Activated naive CD8-positive, alpha-beta T cell treated with anti-CD3 and anti-CD28 coated beads, Interleukin-2, amount 10 ng/mL, durations not matched to agents 7 days and 5 days (primary cell): ENCODE measurements at regions not wholly inside any gene's neighbourhood (a gene's known extent, or its start where the extent isn't known, plus 50 kb on each side); places are given as distances from the start of the nearest gene placed in this dataset.

ENCODE experiments used
- ATAC-seq: fragments of 150-1000 bp; cut with Tn5 transposase; one replicate; pipeline ENCODE4 v1.10.0; 2021; ENCODE audit warnings: low read depth, moderate library complexity
- POLR2A ChIA-PET: fragments of 350-600 bp; sonication (Branson Sonifier 250); formaldehyde crosslinking; loops from one replicate; lab custom pipeline; 2021; ENCODE audit warnings: antibody characterized with exemption; lab: Charles Lee
- DNase-seq: peaks from one replicate; pipeline ENCODE4 v3.0.0; 2021
- H3K27ac Mint-ChIP-seq: one replicate; pipeline ENCODE4 v1.8.0; 2022; ENCODE audit warnings: mild to moderate bottlenecking, mixed read lengths
- H3K27me3 Mint-ChIP-seq: one replicate; pipeline ENCODE4 v1.8.0; 2022; ENCODE audit warnings: mild to moderate bottlenecking, moderate library complexity, mixed read lengths
- H3K36me3 Mint-ChIP-seq: one replicate; pipeline ENCODE4 v1.8.0; 2021; ENCODE audit warnings: mild to moderate bottlenecking, mixed read lengths
- H3K4me1 Mint-ChIP-seq: one replicate; pipeline ENCODE4 v1.8.0; 2021; ENCODE audit warnings: mixed read lengths
- H3K4me3 Mint-ChIP-seq: one replicate; pipeline ENCODE4 v1.8.0; 2022; ENCODE audit warnings: mild to moderate bottlenecking, moderate library complexity, mixed read lengths
- H3K9me3 Mint-ChIP-seq: one replicate; pipeline ENCODE4 v1.8.0; 2021; ENCODE audit warnings: mixed read lengths

GRCh38 chr18:73948497-73948896 is 199.1 kb downstream of the FBXO15 start:
- Mint-ChIP-seq H3K27ac (no peak overlapping the region), H3K36me3 (no peaks in the 10 kb centered on the region), H3K27me3 (peaks cover 4% of the 10 kb centered on the region), H3K4me3 (no peak overlapping the region), H3K4me1 (peaks cover 2% of the 10 kb centered on the region), H3K9me3 (no peaks in the 10 kb centered on the region)
- ATAC-seq (no peak), DNase-seq (no peak)
- POLR2A ChIA-PET = no interaction called here

DNA sequence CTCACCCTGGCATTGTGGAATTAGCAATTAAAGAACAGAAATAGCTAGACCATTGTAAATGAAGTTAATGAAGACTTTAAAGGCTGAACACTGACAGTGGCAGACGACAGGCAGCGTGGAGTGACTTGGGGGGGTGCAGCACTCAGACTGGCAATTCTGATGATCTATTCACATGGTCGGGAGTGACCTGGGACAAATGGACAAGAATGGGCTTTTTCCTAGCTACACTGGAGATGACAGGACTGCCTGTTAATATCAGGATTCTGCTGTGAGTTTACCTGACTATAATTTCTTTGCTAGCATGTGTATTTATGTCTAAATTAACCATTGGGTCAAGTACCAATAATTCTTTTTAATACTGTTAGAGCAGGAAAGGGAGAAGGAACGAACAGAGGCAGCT is 199.6 kb downstream of the FBXO15 start:
- ATAC-seq = no peak
- Mint-ChIP-seq H3K4me1 (peaks cover 2% of the 10 kb centered on the region), H3K27ac (no peak overlapping the region), H3K36me3 (no peaks in the 10 kb centered on the region), H3K9me3 (no peaks in the 10 kb centered on the region), H3K4me3 (no peak overlapping the region), H3K27me3 (peaks cover 4% of the 10 kb centered on the region)
- DNase-seq = no peak
- POLR2A ChIA-PET = no interaction called here

DNA sequence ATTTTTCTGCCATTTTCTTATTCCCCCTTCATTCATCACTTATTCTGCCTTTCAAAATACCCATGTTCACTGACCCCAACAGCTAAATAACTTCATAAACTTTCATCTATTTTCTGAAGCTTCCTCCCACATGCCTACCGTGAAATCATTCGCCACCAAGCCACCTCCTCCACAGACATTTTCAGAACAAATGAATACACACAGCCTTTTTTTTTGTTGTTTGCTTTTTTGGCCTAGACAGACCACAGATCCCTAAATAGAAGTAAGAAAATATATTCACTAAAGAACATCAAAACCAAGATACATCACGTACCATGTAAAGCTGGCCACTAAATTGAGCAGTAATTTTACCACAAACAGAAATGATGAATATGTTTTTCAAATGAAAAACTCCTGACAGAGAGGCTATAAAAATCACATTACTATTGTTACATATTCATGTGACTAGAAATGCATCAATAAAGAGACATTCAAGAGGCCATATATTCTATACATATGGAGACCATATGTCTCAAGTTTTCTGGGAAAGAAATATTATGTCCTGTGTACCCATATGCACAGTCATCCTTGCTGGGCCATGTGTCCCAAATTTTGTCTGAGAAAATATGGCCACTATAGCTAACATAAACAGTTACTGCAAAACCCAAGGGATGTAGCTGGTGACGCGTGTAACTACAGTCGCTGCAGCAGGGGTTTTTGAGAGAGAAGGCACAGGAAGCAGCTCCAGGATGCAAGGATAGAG is 200.3 kb downstream of the FBXO15 start:
- Mint-ChIP-seq H3K9me3 (no peaks in the 10 kb centered on the region), H3K27me3 (peaks cover 2% of the 10 kb centered on the region), H3K4me3 (no peak overlapping the region), H3K27ac (no peak overlapping the region), H3K4me1 (no peaks in the 10 kb centered on the region), H3K36me3 (no peaks in the 10 kb centered on the region)
- DNase-seq = no peak
- no peak for ATAC-seq
- POLR2A ChIA-PET = no interaction called here

DNA sequence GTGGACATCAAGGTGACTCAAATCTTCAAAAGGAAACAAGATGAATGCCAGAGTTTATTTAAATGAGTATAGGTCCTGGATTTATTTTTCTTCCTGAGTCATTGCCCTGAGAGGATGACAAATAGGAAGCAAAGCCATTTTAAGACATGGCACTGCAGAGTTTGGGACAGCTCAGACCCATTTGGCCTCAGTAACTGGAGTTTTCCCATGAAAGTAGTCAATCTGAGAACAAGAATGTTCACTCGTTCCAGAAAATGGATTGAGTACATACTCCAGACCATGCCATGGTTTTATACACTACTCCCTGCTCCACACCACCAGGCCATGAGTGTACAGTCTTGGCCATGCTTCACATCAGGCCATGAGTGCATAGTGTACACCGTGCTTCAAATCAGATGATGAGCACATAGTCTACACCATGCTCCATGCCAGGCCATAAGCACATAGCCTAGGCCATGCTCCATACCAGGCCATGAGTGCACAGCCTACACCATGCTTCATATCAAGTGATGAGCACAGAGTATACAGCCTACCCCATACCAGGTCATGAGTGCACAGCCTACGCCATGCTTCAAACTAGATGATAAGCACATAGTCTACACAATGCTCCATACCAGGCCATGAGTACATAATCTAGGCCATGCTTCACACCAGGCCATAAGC is 202.4 kb downstream of the FBXO15 start:
- peaks cover 2% of the 10 kb centered on the region for H3K27me3 Mint-ChIP-seq
- no peaks in the 10 kb centered on the region for H3K9me3 Mint-ChIP-seq
- H3K4me3 Mint-ChIP-seq = no peak overlapping the region
- H3K4me1 Mint-ChIP-seq = no peaks in the 10 kb centered on the region
- no peak for ATAC-seq
- POLR2A ChIA-PET = no interaction called here
- H3K36me3 Mint-ChIP-seq = no peaks in the 10 kb centered on the region
- H3K27ac Mint-ChIP-seq = no peak overlapping the region
- no peak for DNase-seq

GRCh38 chr18:73944715-73945114 is 202.9 kb downstream of the FBXO15 start:
- Mint-ChIP-seq H3K4me3 (no peak overlapping the region), H3K36me3 (no peaks in the 10 kb centered on the region), H3K27ac (no peak overlapping the region), H3K27me3 (peaks cover 2% of the 10 kb centered on the region), H3K9me3 (no peaks in the 10 kb centered on the region), H3K4me1 (no peaks in the 10 kb centered on the region)
- DNase-seq = no peak
- ATAC-seq = no peak
- POLR2A ChIA-PET = no interaction called here

- H3K4me3 Mint-ChIP-seq = no peak overlapping the region
- peaks cover 2% of the 10 kb centered on the region for H3K27me3 Mint-ChIP-seq
- no peak overlapping the region for H3K27ac Mint-ChIP-seq
- H3K4me1 Mint-ChIP-seq = no peaks in the 10 kb centered on the region
- H3K36me3 Mint-ChIP-seq = no peaks in the 10 kb centered on the region
- ATAC-seq (no peak), DNase-seq (no peak)
- no peaks in the 10 kb centered on the region for H3K9me3 Mint-ChIP-seq
- POLR2A ChIA-PET = no interaction called here
These were observed 203.9 kb downstream of the FBXO15 start for GRCh38 chr18:73943763-73944162.

GRCh38 chr18:73942956-73943355 is 204.7 kb downstream of the FBXO15 start:
- H3K4me1 Mint-ChIP-seq = no peaks in the 10 kb centered on the region
- no peak for ATAC-seq
- H3K4me3 Mint-ChIP-seq = no peak overlapping the region
- no peaks in the 10 kb centered on the region for H3K9me3 Mint-ChIP-seq
- POLR2A ChIA-PET = no interaction called here
- peaks cover 2% of the 10 kb centered on the region for H3K27me3 Mint-ChIP-seq
- no peak overlapping the region for H3K27ac Mint-ChIP-seq
- no peaks in the 10 kb centered on the region for H3K36me3 Mint-ChIP-seq
- DNase-seq = no peak

GRCh38 chr18:73942081-73942625 is 205.5 kb downstream of the FBXO15 start:
- DNase-seq (no peak), ATAC-seq (no peak)
- Mint-ChIP-seq H3K27ac (no peak overlapping the region), H3K9me3 (no peaks in the 10 kb centered on the region), H3K4me1 (no peaks in the 10 kb centered on the region), H3K4me3 (no peak overlapping the region), H3K36me3 (no peaks in the 10 kb centered on the region), H3K27me3 (no peaks in the 10 kb centered on the region)
- POLR2A ChIA-PET = no interaction called here

- H3K27me3 Mint-ChIP-seq = no peaks in the 10 kb centered on the region
- DNase-seq = no peak
- no peak for ATAC-seq
- no peaks in the 10 kb centered on the region for H3K4me1 Mint-ChIP-seq
- H3K36me3 Mint-ChIP-seq = no peaks in the 10 kb centered on the region
- POLR2A ChIA-PET = no interaction called here
- H3K27ac Mint-ChIP-seq = no peak overlapping the region
- H3K4me3 Mint-ChIP-seq = no peak overlapping the region
- H3K9me3 Mint-ChIP-seq = no peaks in the 10 kb centered on the region
These were observed 206.9 kb downstream of the FBXO15 start for GRCh38 chr18:73940721-73941120.

DNA sequence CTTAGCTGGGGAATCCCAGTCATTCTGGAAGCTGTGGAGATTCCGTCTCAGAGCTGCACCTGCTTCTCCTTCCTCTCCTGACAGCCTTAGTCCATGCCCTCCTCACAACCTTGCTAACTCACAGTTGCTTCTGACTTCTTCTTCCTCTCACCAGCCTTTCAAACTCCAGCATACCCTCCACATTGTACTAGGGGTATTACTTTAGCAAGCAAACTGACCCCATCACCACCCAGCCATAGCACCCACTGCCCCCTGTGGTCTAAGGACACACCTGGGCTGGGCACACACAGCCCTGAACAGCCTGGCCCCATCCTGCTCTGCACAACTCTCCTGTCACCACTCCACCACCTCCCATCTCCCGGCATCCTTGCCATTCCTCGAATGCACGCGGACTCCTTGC is 208.2 kb downstream of the FBXO15 start:
- Mint-ChIP-seq H3K4me1 (no peaks in the 10 kb centered on the region), H3K27ac (no peak overlapping the region), H3K27me3 (no peaks in the 10 kb centered on the region), H3K36me3 (no peaks in the 10 kb centered on the region), H3K9me3 (no peaks in the 10 kb centered on the region), H3K4me3 (no peak overlapping the region)
- POLR2A ChIA-PET = no interaction called here
- no peak for ATAC-seq
- DNase-seq = no peak

DNA sequence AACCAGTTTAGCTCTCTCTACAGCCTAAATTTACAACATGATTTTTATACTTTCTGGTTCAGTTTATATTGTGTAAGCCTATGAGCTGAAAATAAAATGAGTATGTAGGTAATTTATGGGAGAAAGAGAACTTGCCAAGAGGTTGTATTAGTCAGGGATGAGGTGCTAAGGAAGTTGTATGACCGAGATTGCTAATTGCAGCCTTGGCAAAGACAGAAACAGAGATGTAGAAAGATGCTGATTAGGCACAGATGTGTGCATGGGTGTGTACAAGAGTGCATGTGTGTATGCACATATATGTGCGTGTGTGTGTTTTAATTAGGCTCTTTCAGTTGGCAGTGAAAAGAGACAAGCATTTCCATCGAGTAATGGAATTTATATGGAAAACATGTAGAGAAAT is 213.9 kb downstream of the FBXO15 start:
- Mint-ChIP-seq H3K36me3 (no peaks in the 10 kb centered on the region), H3K4me1 (no peaks in the 10 kb centered on the region), H3K27me3 (no peaks in the 10 kb centered on the region), H3K4me3 (no peak overlapping the region), H3K27ac (no peak overlapping the region), H3K9me3 (no peaks in the 10 kb centered on the region)
- ATAC-seq (no peak), DNase-seq (no peak)
- POLR2A ChIA-PET = no interaction called here

- H3K9me3 Mint-ChIP-seq = no peaks in the 10 kb centered on the region
- no peaks in the 10 kb centered on the region for H3K36me3 Mint-ChIP-seq
- POLR2A ChIA-PET = no interaction called here
- ATAC-seq = no peak
- peaks cover 2% of the 10 kb centered on the region for H3K27me3 Mint-ChIP-seq
- no peak overlapping the region for H3K4me3 Mint-ChIP-seq
- H3K27ac Mint-ChIP-seq = no peak overlapping the region
- no peaks in the 10 kb centered on the region for H3K4me1 Mint-ChIP-seq
- no peak for DNase-seq
These were observed 214.7 kb downstream of the FBXO15 start for GRCh38 chr18:73932976-73933375.

DNA sequence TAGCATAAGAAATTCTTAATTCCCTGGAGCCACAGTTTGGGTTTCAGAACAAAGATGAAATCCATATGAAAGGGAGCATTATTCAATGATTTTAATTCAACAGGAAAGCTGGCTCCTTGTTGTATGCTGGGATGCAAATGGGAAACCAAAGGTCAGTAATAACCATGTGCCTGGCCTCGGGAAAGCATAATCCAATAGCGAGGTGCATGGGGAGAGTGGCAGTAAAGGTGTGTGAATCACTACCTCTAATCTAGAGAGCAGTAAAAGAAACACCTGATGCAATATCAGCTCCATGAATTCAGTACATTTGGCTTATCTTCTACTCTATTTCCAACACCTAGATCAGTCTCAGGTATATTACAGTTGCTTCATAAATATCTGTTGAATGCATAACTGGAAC is 220.1 kb downstream of the FBXO15 start:
- POLR2A ChIA-PET = no interaction called here
- no peaks in the 10 kb centered on the region for H3K36me3 Mint-ChIP-seq
- no peak for ATAC-seq

GRCh38 chr18:73924836-73925235 is 222.8 kb downstream of the FBXO15 start:
- H3K27me3 Mint-ChIP-seq = peaks cover 4% of the 10 kb centered on the region
- no peaks in the 10 kb centered on the region for H3K4me1 Mint-ChIP-seq
- DNase-seq (no peak), ATAC-seq (no peak)
- POLR2A ChIA-PET = no interaction called here
- no peak overlapping the region for H3K27ac Mint-ChIP-seq
- H3K4me3 Mint-ChIP-seq = no peak overlapping the region
- H3K36me3 Mint-ChIP-seq = no peaks in the 10 kb centered on the region
- no peaks in the 10 kb centered on the region for H3K9me3 Mint-ChIP-seq

More for the DNA sequence above, 220.1 kb downstream of the FBXO15 start:
- Mint-ChIP-seq H3K27me3 (peaks cover 2% of the 10 kb centered on the region), H3K27ac (no peak overlapping the region), H3K4me1 (no peaks in the 10 kb centered on the region), H3K4me3 (no peak overlapping the region), H3K9me3 (no peaks in the 10 kb centered on the region)
- no peak for DNase-seq
